ENCODE measurements at regions not wholly inside any gene's neighbourhood (a gene's known extent, or its start where the extent isn't known, plus 50 kb on each side); places are given as distances from the start of the nearest gene placed in this dataset.

- no peak overlapping the region for H3K27ac ChIP-seq (ENCODE audit: control insufficient read depth, insufficient read depth, low read length)
- no peaks in the 10 kb centered on the region for H3K27me3 ChIP-seq (ENCODE audit: control insufficient read depth, extremely low read depth, insufficient read depth, low read length)
Measured at GRCh38 chr5:58264276-58264675, 195.6 kb downstream of the PLK2 start.

DNA sequence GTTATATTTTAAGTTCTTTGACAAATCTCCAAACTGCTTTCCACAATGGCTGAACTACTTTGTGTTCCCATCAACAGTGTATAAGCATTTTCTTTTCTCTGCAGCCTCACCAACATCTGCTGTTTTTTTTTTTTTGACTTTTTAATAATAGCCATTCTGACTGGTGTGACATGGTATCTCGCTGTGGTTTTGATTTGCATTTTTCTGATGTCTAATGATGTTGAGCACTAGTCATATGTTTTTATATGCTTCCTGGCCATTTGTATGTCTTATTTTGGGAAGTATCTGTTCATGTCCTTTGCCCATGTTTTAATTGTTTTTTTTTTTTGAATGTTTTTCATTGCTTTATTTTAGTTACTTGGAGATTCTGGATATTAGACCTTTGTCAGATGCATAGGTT, 196.6 kb downstream of the PLK2 start:
- H3K27me3 ChIP-seq (ENCODE audit: control insufficient read depth, extremely low read depth, insufficient read depth, low read length): no peaks in the 10 kb centered on the region
- H3K27ac ChIP-seq (ENCODE audit: control insufficient read depth, insufficient read depth, low read length): no peak overlapping the region
- no peaks in the 10 kb centered on the region for H3K36me3 ChIP-seq (ENCODE audit: control insufficient read depth in 2 of 2, extremely low read depth in 1 of 2, insufficient read depth in 2 of 2, low read length in 2 of 2)
- H3K9me3 ChIP-seq (ENCODE audit: control insufficient read depth, low read depth, low read length): no peaks in the 10 kb centered on the region
- H3K9me1 ChIP-seq (ENCODE audit: control insufficient read depth, extremely low read depth, insufficient read depth, low read length): no peaks in the 10 kb centered on the region
- no peak overlapping the region for H3K9ac ChIP-seq (ENCODE audit: control insufficient read depth, extremely low read depth, insufficient read depth, low read length)
- peaks cover 25% of the 10 kb centered on the region for H3K4me1 ChIP-seq (ENCODE audit: control insufficient read depth, extremely low read depth, insufficient read depth, low read length)
- no peak overlapping the region for H2AFZ ChIP-seq (ENCODE audit: control insufficient read depth, low read length)
- no peak for FAIRE-seq
- H4K20me1 ChIP-seq (ENCODE audit: control insufficient read depth, extremely low read depth, insufficient read depth, low read length): no peaks in the 10 kb centered on the region
- H3K79me2 ChIP-seq (ENCODE audit: control insufficient read depth, insufficient read depth, low read length): no peaks in the 10 kb centered on the region
- DNase-seq (ENCODE audit: low read depth, low spot score): no peak
- no peak overlapping the region for H3K4me3 ChIP-seq (ENCODE audit: control insufficient read depth in 2 of 3, extremely low read depth in 1 of 3, insufficient read depth in 2 of 3, low read depth in 1 of 3, low read length in 3 of 3)
- TF ChIP-seq EZH2 (IDR thresholded peaks at IDR 0.05; ENCODE audit: low read length): no peak
- TF ChIP-seq, protein P1, sequence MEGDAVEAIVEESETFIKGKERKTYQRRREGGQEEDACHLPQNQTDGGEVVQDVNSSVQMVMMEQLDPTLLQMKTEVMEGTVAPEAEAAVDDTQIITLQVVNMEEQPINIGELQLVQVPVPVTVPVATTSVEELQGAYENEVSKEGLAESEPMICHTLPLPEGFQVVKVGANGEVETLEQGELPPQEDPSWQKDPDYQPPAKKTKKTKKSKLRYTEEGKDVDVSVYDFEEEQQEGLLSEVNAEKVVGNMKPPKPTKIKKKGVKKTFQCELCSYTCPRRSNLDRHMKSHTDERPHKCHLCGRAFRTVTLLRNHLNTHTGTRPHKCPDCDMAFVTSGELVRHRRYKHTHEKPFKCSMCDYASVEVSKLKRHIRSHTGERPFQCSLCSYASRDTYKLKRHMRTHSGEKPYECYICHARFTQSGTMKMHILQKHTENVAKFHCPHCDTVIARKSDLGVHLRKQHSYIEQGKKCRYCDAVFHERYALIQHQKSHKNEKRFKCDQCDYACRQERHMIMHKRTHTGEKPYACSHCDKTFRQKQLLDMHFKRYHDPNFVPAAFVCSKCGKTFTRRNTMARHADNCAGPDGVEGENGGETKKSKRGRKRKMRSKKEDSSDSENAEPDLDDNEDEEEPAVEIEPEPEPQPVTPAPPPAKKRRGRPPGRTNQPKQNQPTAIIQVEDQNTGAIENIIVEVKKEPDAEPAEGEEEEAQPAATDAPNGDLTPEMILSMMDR (optimal IDR thresholded peaks at IDR 0.05 in 1 of 3, IDR thresholded peaks at IDR 0.05 in 1 of 3, conservative IDR thresholded peaks at IDR 0.05 in 1 of 3; ENCODE audit: extremely low read depth in 1 of 3, insufficient read depth in 2 of 3, low read length in 3 of 3): no peak
- dilution Hi-C loops (cut with MboI; ENCODE audit: extremely low pct_ligation_motif_present, low sequenced_read_pairs): no loop called here
- no peak overlapping the region for H3K4me2 ChIP-seq (ENCODE audit: control insufficient read depth, extremely low read depth, insufficient read depth, low read depth, low read length)

More at GRCh38 chr5:58264276-58264675, 195.6 kb downstream of the PLK2 start:
- Histone ChIP-seq H3K9me1 (ENCODE audit: control insufficient read depth, extremely low read depth, insufficient read depth, low read length) (no peaks in the 10 kb centered on the region), H3K4me2 (ENCODE audit: control insufficient read depth, extremely low read depth, insufficient read depth, low read depth, low read length) (no peak overlapping the region), H3K4me3 (ENCODE audit: control insufficient read depth in 2 of 3, extremely low read depth in 1 of 3, insufficient read depth in 2 of 3, low read depth in 1 of 3, low read length in 3 of 3) (no peak overlapping the region), H2AFZ (ENCODE audit: control insufficient read depth, low read length) (no peak overlapping the region), H3K9ac (ENCODE audit: control insufficient read depth, extremely low read depth, insufficient read depth, low read length) (no peak overlapping the region), H3K36me3 (ENCODE audit: control insufficient read depth in 2 of 2, extremely low read depth in 1 of 2, insufficient read depth in 2 of 2, low read length in 2 of 2) (no peaks in the 10 kb centered on the region), H3K79me2 (ENCODE audit: control insufficient read depth, insufficient read depth, low read length) (no peaks in the 10 kb centered on the region), H3K9me3 (ENCODE audit: control insufficient read depth, low read depth, low read length) (no peaks in the 10 kb centered on the region), H3K4me1 (ENCODE audit: control insufficient read depth, extremely low read depth, insufficient read depth, low read length) (peaks cover 18% of the 10 kb centered on the region), H4K20me1 (ENCODE audit: control insufficient read depth, extremely low read depth, insufficient read depth, low read length) (no peaks in the 10 kb centered on the region)
- dilution Hi-C loops (cut with MboI; ENCODE audit: extremely low pct_ligation_motif_present, low sequenced_read_pairs): no loop called here
- TF ChIP-seq EZH2 (IDR thresholded peaks at IDR 0.05; ENCODE audit: low read length): no peak
- TF ChIP-seq, protein P1 (optimal IDR thresholded peaks at IDR 0.05 in 1 of 3, IDR thresholded peaks at IDR 0.05 in 1 of 3, conservative IDR thresholded peaks at IDR 0.05 in 1 of 3; ENCODE audit: extremely low read depth in 1 of 3, insufficient read depth in 2 of 3, low read length in 3 of 3): no peak
- FAIRE-seq (no peak), DNase-seq (ENCODE audit: low read depth, low spot score) (no peak)
